ENCODE measurements at regions not wholly inside any gene's neighbourhood (a gene's known extent, or its start where the extent isn't known, plus 50 kb on each side); places are given as distances from the start of the nearest gene placed in this dataset.

- Mint-ChIP-seq H3K4me1 (no peaks in the 10 kb centered on the region), H3K27me3 (no peaks in the 10 kb centered on the region), H3K4me3 (no peak overlapping the region), H3K27ac (no peak overlapping the region), H3K36me3 (ENCODE audit: low read depth) (no peaks in the 10 kb centered on the region), H3K9me3 (no peaks in the 10 kb centered on the region)
- ATAC-seq (replicated peaks): no peak
These were observed 1544.6 kb upstream of the B3GALT2 start for GRCh38 chr1:194731025-194731424.

GRCh38 chr1:194730304-194730703 lies 1543.9 kb upstream of the B3GALT2 start:
- H3K4me3 Mint-ChIP-seq: no peak overlapping the region
- no peaks in the 10 kb centered on the region for H3K36me3 Mint-ChIP-seq (ENCODE audit: low read depth)
- ATAC-seq (replicated peaks): no peak
- H3K9me3 Mint-ChIP-seq: no peaks in the 10 kb centered on the region
- H3K4me1 Mint-ChIP-seq: no peaks in the 10 kb centered on the region
- no peak overlapping the region for H3K27ac Mint-ChIP-seq
- H3K27me3 Mint-ChIP-seq: no peaks in the 10 kb centered on the region

GRCh38 chr1:194723067-194723466 lies 1536.7 kb upstream of the B3GALT2 start:
- H3K27ac Mint-ChIP-seq: no peak overlapping the region
- ATAC-seq (replicated peaks): no peak
- no peaks in the 10 kb centered on the region for H3K9me3 Mint-ChIP-seq
- no peaks in the 10 kb centered on the region for H3K36me3 Mint-ChIP-seq (ENCODE audit: low read depth)
- H3K4me1 Mint-ChIP-seq: no peaks in the 10 kb centered on the region
- H3K27me3 Mint-ChIP-seq: peaks cover 3% of the 10 kb centered on the region
- no peak overlapping the region for H3K4me3 Mint-ChIP-seq

GRCh38 chr1:194717941-194718340 lies 1531.5 kb upstream of the B3GALT2 start:
- Mint-ChIP-seq H3K4me1 (no peaks in the 10 kb centered on the region), H3K27ac (no peak overlapping the region), H3K9me3 (no peaks in the 10 kb centered on the region), H3K36me3 (ENCODE audit: low read depth) (no peaks in the 10 kb centered on the region), H3K27me3 (no peaks in the 10 kb centered on the region), H3K4me3 (no peak overlapping the region)
- no peak for ATAC-seq (replicated peaks)

GRCh38 chr1:194717334-194717733 lies 1530.9 kb upstream of the B3GALT2 start:
- Mint-ChIP-seq H3K27ac (no peak overlapping the region), H3K4me1 (no peaks in the 10 kb centered on the region), H3K4me3 (no peak overlapping the region), H3K27me3 (no peaks in the 10 kb centered on the region), H3K36me3 (ENCODE audit: low read depth) (no peaks in the 10 kb centered on the region), H3K9me3 (no peaks in the 10 kb centered on the region)
- no peak for ATAC-seq (replicated peaks)

GRCh38 chr1:194710671-194711070 lies 1524.3 kb upstream of the B3GALT2 start:
- no peaks in the 10 kb centered on the region for H3K4me1 Mint-ChIP-seq
- H3K27ac Mint-ChIP-seq: no peak overlapping the region
- no peaks in the 10 kb centered on the region for H3K36me3 Mint-ChIP-seq (ENCODE audit: low read depth)
- no peaks in the 10 kb centered on the region for H3K27me3 Mint-ChIP-seq
- no peaks in the 10 kb centered on the region for H3K9me3 Mint-ChIP-seq
- no peak for ATAC-seq (replicated peaks)
- no peak overlapping the region for H3K4me3 Mint-ChIP-seq

GRCh38 chr1:194709439-194709838 lies 1523.0 kb upstream of the B3GALT2 start:
- Mint-ChIP-seq H3K27ac (no peak overlapping the region), H3K4me1 (no peaks in the 10 kb centered on the region), H3K36me3 (ENCODE audit: low read depth) (no peaks in the 10 kb centered on the region), H3K4me3 (no peak overlapping the region), H3K9me3 (no peaks in the 10 kb centered on the region), H3K27me3 (no peaks in the 10 kb centered on the region)
- no peak for ATAC-seq (replicated peaks)

- Mint-ChIP-seq H3K27me3 (no peaks in the 10 kb centered on the region), H3K4me1 (no peaks in the 10 kb centered on the region), H3K9me3 (no peaks in the 10 kb centered on the region), H3K4me3 (no peak overlapping the region), H3K27ac (no peak overlapping the region), H3K36me3 (ENCODE audit: low read depth) (no peaks in the 10 kb centered on the region)
- ATAC-seq (replicated peaks): no peak
These were observed 1520.7 kb upstream of the B3GALT2 start for GRCh38 chr1:194707074-194707473.

GRCh38 chr1:194705123-194705854 lies 1518.9 kb upstream of the B3GALT2 start:
- peak; percentile 29 for ATAC-seq (replicated peaks)
- H3K27me3 Mint-ChIP-seq: peaks cover 4% of the 10 kb centered on the region
- H3K27ac Mint-ChIP-seq: no peak overlapping the region
- no peaks in the 10 kb centered on the region for H3K36me3 Mint-ChIP-seq (ENCODE audit: low read depth)
- no peak overlapping the region for H3K4me3 Mint-ChIP-seq
- no peaks in the 10 kb centered on the region for H3K9me3 Mint-ChIP-seq
- no peaks in the 10 kb centered on the region for H3K4me1 Mint-ChIP-seq

GRCh38 chr1:194698908-194699318 lies 1512.5 kb upstream of the B3GALT2 start:
- Mint-ChIP-seq H3K9me3 (no peaks in the 10 kb centered on the region), H3K4me1 (no peaks in the 10 kb centered on the region)

GRCh38 chr1:194693244-194693643 lies 1506.8 kb upstream of the B3GALT2 start:
- no peak overlapping the region for H3K4me3 Mint-ChIP-seq
- H3K4me1 Mint-ChIP-seq: no peaks in the 10 kb centered on the region
- peaks cover 3% of the 10 kb centered on the region for H3K27me3 Mint-ChIP-seq
- no peaks in the 10 kb centered on the region for H3K9me3 Mint-ChIP-seq
- H3K27ac Mint-ChIP-seq: no peak overlapping the region
- no peak for ATAC-seq (replicated peaks)
- no peaks in the 10 kb centered on the region for H3K36me3 Mint-ChIP-seq (ENCODE audit: low read depth)

More at GRCh38 chr1:194698908-194699318, 1512.5 kb upstream of the B3GALT2 start:
- Mint-ChIP-seq H3K36me3 (ENCODE audit: low read depth) (no peaks in the 10 kb centered on the region), H3K27ac (no peak overlapping the region), H3K4me3 (no peak overlapping the region), H3K27me3 (peaks cover 4% of the 10 kb centered on the region)
- ATAC-seq (replicated peaks): no peak

- no peak for ATAC-seq (replicated peaks)
- no peaks in the 10 kb centered on the region for H3K4me1 Mint-ChIP-seq
- H3K9me3 Mint-ChIP-seq: no peaks in the 10 kb centered on the region
These were observed 1498.2 kb upstream of the B3GALT2 start for GRCh38 chr1:194684636-194685035.

GRCh38 chr1:194658090-194658439 lies 1471.7 kb upstream of the B3GALT2 start:
- Mint-ChIP-seq H3K4me3 (no peak overlapping the region), H3K36me3 (ENCODE audit: low read depth) (no peaks in the 10 kb centered on the region), H3K9me3 (no peaks in the 10 kb centered on the region), H3K4me1 (no peaks in the 10 kb centered on the region), H3K27me3 (peaks cover 2% of the 10 kb centered on the region), H3K27ac (no peak overlapping the region)
- ATAC-seq (replicated peaks): peak; percentile 72

More at GRCh38 chr1:194684636-194685035, 1498.2 kb upstream of the B3GALT2 start:
- Mint-ChIP-seq H3K36me3 (ENCODE audit: low read depth) (no peaks in the 10 kb centered on the region), H3K4me3 (no peak overlapping the region), H3K27me3 (peaks cover 2% of the 10 kb centered on the region), H3K27ac (no peak overlapping the region)

GRCh38 chr1:194654956-194655355 lies 1468.5 kb upstream of the B3GALT2 start:
- H3K36me3 Mint-ChIP-seq (ENCODE audit: low read depth): no peaks in the 10 kb centered on the region
- H3K27ac Mint-ChIP-seq: no peak overlapping the region
- H3K4me1 Mint-ChIP-seq: no peaks in the 10 kb centered on the region
- no peak overlapping the region for H3K4me3 Mint-ChIP-seq
- no peaks in the 10 kb centered on the region for H3K9me3 Mint-ChIP-seq
- H3K27me3 Mint-ChIP-seq: no peaks in the 10 kb centered on the region
- no peak for ATAC-seq (replicated peaks)

GRCh38 chr1:194653385-194653784 lies 1467.0 kb upstream of the B3GALT2 start:
- no peaks in the 10 kb centered on the region for H3K9me3 Mint-ChIP-seq

GRCh38 chr1:194647118-194647517 lies 1460.7 kb upstream of the B3GALT2 start:
- H3K27me3 Mint-ChIP-seq: no peaks in the 10 kb centered on the region
- no peaks in the 10 kb centered on the region for H3K36me3 Mint-ChIP-seq (ENCODE audit: low read depth)
- H3K27ac Mint-ChIP-seq: no peak overlapping the region
- H3K4me1 Mint-ChIP-seq: no peaks in the 10 kb centered on the region
- ATAC-seq (replicated peaks): no peak
- no peak overlapping the region for H3K4me3 Mint-ChIP-seq
- H3K9me3 Mint-ChIP-seq: no peaks in the 10 kb centered on the region

More at GRCh38 chr1:194653385-194653784, 1467.0 kb upstream of the B3GALT2 start:
- ATAC-seq (replicated peaks): no peak
- no peak overlapping the region for H3K27ac Mint-ChIP-seq
- H3K36me3 Mint-ChIP-seq (ENCODE audit: low read depth): no peaks in the 10 kb centered on the region
- no peaks in the 10 kb centered on the region for H3K4me1 Mint-ChIP-seq
- H3K27me3 Mint-ChIP-seq: no peaks in the 10 kb centered on the region
- no peak overlapping the region for H3K4me3 Mint-ChIP-seq

All from activated T-helper 17 cell treated with anti-CD3 and anti-CD28 coated beads, Interleukin-2, amount 50 U/mL, for 72 hours (primary cell).